HL-60 (cell line): ENCODE measurements at regions not wholly inside any gene's neighbourhood (a gene's known extent, or its start where the extent isn't known, plus 50 kb on each side); places are given as distances from the start of the nearest gene placed in this dataset.

ENCODE experiments used
- DNase-seq, 2 experiments: peaks; one replicate each; pipeline ENCODE4 v3.0.0-alpha.2; 2010 to 2020; ENCODE audit warnings: low read depth in 1 of 2, low spot score in 1 of 2
- H3K27ac ChIP-seq: fragments of 250-450 bp; sonication (Bioruptor Pico); replicated peaks from 2 replicates; pipeline ENCODE4 v1.5.1; 2020; ENCODE audit warnings: mild to moderate bottlenecking, moderate library complexity
- H3K27me3 ChIP-seq: fragments of 250-450 bp; sonication (Bioruptor Pico); 2 replicates; pipeline ENCODE4 v1.5.1; 2021; ENCODE audit warnings: mild to moderate bottlenecking, moderate library complexity; ENCODE audit not compliant: insufficient read depth, poor library complexity, severe bottlenecking
- H3K4me3 ChIP-seq: replicated peaks from 2 replicates; pipeline ENCODE4 v1.5.1; 2011; ENCODE audit warnings: mild to moderate bottlenecking, control low read depth, low read length; ENCODE audit not compliant: insufficient read depth
- GABPA ChIP-seq: IDR thresholded peaks from 2 replicates; pipeline ENCODE4 v1.6.1; 2012; ENCODE audit warnings: low read depth
- POLR2AphosphoS5 ChIP-seq: IDR thresholded peaks from 2 replicates; pipeline ENCODE4 v1.6.1; 2012; ENCODE audit warnings: low read depth
- SPI1 ChIP-seq: IDR thresholded peaks from 2 replicates; pipeline ENCODE4 v1.6.1; 2012; ENCODE audit warnings: low read depth, mild to moderate bottlenecking, borderline replicate concordance
- TF ChIP-seq, protein P1 (sequence below): IDR thresholded peaks from one replicate; pipeline ENCODE4 v1.5.1; 2011; ENCODE audit warnings: low read length, control low read depth, inconsistent platforms; ENCODE audit not compliant: insufficient read depth
- TF ChIP-seq, protein P2 (sequence below): IDR thresholded peaks from 2 replicates; pipeline ENCODE4 v1.6.1; 2012; ENCODE audit warnings: low read depth; ENCODE audit not compliant: insufficient replicate concordance

- no peak for TF ChIP-seq GABPA
- TF ChIP-seq, protein P1, sequence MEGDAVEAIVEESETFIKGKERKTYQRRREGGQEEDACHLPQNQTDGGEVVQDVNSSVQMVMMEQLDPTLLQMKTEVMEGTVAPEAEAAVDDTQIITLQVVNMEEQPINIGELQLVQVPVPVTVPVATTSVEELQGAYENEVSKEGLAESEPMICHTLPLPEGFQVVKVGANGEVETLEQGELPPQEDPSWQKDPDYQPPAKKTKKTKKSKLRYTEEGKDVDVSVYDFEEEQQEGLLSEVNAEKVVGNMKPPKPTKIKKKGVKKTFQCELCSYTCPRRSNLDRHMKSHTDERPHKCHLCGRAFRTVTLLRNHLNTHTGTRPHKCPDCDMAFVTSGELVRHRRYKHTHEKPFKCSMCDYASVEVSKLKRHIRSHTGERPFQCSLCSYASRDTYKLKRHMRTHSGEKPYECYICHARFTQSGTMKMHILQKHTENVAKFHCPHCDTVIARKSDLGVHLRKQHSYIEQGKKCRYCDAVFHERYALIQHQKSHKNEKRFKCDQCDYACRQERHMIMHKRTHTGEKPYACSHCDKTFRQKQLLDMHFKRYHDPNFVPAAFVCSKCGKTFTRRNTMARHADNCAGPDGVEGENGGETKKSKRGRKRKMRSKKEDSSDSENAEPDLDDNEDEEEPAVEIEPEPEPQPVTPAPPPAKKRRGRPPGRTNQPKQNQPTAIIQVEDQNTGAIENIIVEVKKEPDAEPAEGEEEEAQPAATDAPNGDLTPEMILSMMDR = no peak
- TF ChIP-seq, protein P2, sequence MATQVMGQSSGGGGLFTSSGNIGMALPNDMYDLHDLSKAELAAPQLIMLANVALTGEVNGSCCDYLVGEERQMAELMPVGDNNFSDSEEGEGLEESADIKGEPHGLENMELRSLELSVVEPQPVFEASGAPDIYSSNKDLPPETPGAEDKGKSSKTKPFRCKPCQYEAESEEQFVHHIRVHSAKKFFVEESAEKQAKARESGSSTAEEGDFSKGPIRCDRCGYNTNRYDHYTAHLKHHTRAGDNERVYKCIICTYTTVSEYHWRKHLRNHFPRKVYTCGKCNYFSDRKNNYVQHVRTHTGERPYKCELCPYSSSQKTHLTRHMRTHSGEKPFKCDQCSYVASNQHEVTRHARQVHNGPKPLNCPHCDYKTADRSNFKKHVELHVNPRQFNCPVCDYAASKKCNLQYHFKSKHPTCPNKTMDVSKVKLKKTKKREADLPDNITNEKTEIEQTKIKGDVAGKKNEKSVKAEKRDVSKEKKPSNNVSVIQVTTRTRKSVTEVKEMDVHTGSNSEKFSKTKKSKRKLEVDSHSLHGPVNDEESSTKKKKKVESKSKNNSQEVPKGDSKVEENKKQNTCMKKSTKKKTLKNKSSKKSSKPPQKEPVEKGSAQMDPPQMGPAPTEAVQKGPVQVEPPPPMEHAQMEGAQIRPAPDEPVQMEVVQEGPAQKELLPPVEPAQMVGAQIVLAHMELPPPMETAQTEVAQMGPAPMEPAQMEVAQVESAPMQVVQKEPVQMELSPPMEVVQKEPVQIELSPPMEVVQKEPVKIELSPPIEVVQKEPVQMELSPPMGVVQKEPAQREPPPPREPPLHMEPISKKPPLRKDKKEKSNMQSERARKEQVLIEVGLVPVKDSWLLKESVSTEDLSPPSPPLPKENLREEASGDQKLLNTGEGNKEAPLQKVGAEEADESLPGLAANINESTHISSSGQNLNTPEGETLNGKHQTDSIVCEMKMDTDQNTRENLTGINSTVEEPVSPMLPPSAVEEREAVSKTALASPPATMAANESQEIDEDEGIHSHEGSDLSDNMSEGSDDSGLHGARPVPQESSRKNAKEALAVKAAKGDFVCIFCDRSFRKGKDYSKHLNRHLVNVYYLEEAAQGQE = no peak
- TF ChIP-seq SPI1 = no peak
- TF ChIP-seq POLR2AphosphoS5 = no peak
- DNase-seq = no peak
- H3K27ac ChIP-seq = no peak overlapping the region
- H3K27me3 ChIP-seq = no peaks in the 10 kb centered on the region
- no peak overlapping the region for H3K4me3 ChIP-seq
Observed at GRCh38 chr6:169005166-169005565, 248.5 kb downstream of the THBS2 start.

DNA sequence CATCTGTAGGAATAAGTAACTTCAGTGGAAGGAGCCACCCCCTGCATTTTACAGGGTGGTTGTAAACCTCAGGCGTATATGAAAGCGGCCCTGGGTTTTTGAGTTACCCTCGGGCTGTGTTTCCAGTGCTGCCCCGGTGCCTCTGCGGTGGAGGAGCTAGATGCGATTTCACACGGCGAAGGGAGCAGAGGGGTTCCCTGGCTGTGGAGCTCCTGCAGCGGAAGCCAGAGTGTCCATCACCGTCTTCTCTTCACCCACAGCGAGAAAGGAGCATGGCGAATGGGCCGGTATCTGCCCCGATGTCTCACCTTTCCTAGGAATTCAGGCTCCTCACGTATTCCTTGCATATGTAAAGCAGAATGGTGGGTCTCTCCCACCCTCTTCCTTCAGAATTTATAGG lies 253.6 kb downstream of the THBS2 start:
- TF ChIP-seq, protein P2 = no peak
- TF ChIP-seq SPI1 = no peak
- TF ChIP-seq POLR2AphosphoS5 = no peak
- TF ChIP-seq, protein P1 = no peak
- TF ChIP-seq GABPA = no peak
- Histone ChIP-seq H3K4me3 (no peak overlapping the region), H3K27me3 (no peaks in the 10 kb centered on the region), H3K27ac (no peak overlapping the region)
- DNase-seq = no peak

- no peak overlapping the region for H3K4me3 ChIP-seq
- H3K27me3 ChIP-seq = no peaks in the 10 kb centered on the region
- DNase-seq = no peak
- TF ChIP-seq, protein P2 = no peak
- TF ChIP-seq POLR2AphosphoS5 (no peak), GABPA (no peak), SPI1 (no peak)
- TF ChIP-seq, protein P1 = no peak
- no peak overlapping the region for H3K27ac ChIP-seq
Observed at GRCh38 chr6:168999392-168999791, 254.3 kb downstream of the THBS2 start.
